CMK (cell line): ENCODE measurements at regions not wholly inside any gene's neighbourhood (a gene's known extent, or its start where the extent isn't known, plus 50 kb on each side); places are given as distances from the start of the nearest gene placed in this dataset.

Source experiments
- DNase-seq: peaks from one replicate; pipeline ENCODE4 v3.0.0-alpha.2; 2010; ENCODE audit warnings: low read depth

DNA sequence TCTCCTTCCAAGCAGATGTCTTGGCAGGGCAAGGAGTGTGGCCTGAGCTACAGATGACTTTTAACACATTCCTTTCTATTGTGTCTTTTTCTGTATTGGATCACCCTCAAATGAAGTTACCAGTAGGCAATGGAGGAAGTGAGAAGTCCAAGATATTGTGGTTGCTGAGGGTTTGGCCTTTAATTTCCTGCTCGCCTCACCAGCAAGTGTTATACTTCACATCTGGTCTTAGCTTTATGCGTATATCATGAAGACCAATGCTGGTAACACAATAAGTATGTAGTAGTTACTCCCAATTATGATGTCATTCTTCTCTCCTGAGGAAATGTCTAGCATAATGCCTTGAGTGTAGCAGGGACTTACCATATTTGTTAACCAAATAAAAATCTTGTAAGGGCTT lies 179.9 kb downstream of the ZIC1 start:
- DNase-seq, result no peak

DNA sequence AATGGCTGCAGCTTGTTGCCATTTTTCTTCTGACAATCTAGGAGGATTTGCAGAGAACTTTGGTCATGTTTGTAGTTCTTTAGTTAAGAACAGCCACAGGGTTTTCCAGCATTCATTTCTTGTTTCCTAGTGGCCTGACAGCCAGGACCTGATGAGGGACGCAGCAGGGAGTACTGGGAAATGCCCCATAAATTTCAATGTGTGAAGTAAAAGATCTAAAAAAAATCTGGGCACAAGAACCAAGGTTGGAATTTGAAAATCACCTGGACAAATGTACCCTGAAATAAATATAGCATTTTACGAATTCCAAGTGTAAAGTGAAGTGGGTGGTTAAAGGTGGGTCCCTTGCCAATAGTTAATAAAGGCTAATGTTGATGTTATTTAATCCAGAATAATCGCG lies 195.0 kb downstream of the ZIC1 start:
- DNase-seq, result no peak

DNA sequence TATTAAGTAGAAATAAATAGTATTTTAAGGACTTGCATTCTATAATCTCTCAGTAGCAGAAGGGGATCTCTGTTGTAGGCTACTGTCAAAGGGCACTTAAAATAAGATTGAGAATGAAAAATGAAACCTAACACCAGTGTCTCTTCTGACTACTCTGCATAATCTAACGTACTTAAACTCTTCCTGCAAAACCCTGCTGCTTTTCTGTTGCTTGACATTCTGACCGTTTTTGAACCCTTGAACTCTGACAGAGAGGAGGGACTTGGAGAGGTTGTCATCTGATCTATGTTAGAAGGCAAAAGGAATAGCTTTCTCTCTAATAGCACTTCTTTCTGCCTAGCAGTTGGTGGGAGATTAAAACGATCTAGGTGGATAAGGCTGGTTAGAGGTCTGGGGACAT lies 204.6 kb downstream of the ZIC1 start:
- DNase-seq, result no peak

DNA sequence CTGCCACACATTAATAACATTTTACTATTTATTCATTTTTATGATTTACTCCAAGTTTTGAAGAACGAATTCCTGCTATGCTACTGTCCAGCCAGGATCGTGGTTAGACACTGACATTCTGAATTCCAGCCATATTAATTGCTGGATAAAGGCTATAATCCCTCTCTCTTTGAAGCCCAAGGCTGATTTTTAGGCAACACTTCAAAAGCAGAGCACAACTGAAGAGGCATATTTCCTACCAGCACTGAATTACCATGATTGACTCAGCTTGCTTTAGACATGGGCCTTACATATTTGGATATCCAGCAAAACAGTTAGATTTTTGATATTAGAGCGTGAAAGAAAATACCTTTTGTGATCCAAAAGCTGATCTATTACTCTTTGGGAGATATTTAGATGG lies 205.0 kb downstream of the ZIC1 start:
- no peak for DNase-seq

DNA sequence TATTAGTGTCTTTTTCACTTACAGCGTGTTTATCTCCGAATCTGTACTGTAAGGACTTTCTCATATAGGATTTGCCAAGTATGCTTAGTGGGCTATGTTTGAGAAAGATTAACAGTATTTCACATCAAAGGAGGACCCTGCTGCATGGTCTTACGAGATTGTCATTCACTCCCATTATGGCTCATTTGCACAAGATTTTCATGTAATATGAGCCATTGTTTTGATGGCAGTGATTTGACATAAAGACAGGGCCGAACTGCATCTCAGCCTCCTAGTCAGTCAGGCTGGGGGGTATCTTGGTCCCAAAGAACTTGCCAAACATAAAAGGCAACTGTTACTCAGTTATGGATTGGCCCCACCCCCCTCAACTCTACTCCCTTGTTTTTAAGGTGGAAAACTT lies 205.9 kb downstream of the ZIC1 start:
- DNase-seq, result no peak

DNA sequence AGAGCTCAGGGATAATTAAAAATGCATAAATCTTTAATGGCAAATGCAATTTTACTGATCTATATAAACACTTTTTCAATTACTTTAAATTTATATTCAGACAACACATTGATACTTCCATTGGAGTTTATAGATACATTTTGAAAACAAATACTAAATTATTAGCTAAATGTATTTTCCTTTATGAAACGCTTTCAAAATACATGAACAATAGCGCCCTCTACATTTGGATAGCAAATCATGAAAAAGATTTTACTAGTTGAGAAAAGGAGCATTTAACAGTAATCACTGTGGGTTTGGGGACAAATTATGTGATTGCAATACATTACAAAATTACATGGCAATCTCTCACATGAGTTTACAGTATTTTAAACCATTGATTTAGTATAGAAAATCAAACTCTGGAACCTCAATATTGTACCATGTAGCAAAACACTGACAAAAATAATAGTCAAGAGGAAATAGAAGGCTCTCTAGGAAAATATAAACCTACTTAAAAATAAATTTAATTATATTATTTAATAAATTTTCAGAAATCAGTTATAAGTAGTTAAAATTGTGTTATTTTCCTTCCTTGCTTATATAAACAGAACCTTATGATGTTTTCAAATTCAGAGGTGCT lies 207.9 kb downstream of the ZIC1 start:
- DNase-seq, result no peak

DNA sequence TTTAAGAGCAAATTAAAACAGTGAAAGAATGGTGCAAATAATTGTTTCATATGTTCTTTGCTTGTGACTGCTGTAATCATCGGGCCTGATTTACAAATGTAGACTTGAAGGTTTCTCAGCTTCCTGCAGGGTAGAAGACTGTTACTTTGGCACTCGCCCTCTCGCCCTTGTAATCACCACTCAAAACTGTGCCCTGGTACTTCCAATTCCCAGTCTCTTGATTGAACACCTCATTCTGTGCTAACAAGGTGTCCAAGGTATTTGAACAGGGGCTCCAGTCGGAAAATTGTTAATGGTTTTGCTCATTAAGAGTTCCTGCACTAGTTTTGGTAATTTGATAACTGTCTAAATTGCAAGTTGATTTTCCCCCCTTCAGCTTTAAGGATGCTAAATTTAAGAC lies 209.5 kb downstream of the ZIC1 start:
- DNase-seq, result no peak

DNA sequence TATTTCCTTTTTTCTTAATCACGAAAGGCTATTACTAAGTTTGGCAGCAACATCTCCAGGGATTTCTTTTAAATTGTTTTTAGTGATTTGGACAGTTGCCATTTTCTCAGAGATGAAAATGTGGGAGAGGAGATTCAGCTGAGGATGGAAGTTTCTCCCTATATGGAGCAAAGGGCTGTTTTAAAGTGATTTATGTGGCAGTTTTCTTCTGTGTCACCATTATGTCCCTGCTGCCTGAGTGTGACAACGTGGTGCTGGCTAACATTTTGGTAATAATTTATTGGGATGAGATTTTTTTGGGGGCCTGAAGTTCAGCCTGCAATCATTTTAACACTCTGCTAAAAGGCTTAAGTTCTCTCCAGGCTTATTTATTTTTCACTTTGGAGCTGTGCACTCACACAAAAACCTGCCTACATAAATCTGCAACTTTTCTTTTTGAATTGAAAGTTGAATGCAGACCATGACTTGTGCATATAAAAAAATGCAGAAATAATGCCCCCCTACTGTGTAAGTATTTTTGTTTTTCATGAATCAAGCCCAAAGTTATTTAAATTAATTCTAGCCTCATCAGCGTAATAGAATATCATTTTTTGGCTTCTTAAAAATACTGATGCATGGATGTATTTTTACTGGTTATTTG lies 210.9 kb downstream of the ZIC1 start:
- DNase-seq, result no peak

DNA sequence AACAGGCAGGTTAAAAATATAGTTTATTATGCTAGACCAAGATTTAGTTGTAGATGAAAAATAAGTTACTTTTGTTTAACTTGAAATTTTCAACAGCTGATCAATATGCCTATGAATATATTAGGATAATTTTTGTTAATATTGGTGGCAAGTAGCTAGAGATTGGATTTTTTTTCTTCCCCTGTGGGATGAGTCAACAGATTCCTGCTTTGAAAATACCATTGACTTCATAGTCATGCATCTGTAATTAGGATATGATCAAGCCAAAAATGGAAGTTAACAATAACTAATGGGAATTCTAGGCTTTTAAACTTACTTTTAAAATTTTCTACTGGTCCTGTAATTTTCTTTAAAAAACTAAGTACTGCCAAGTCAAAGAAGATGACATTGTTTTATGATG lies 211.7 kb downstream of the ZIC1 start:
- no peak for DNase-seq

DNA sequence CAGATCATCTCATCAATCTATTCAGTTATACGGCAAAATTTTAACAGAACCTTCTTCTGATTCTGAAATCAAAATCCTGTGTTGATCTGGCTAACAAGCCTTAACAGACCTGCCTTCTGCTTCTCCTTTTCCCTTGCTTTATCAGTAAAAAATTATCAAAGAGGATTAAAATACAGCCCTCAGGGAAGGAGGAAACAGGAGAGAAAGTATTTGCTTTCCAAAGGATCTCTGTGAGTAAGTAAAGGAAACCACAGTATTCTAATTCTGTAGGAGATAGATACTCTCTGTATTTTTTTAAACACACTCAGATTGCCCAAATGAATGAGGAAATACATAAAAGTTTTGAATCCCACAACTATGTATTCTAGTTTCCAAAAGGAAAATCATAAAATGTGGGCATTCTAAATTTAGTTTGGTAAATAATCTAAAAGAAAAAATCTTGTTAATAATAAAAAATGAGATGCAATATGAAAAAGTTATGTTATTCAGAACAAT lies 221.8 kb downstream of the ZIC1 start:
- no peak for DNase-seq

DNA sequence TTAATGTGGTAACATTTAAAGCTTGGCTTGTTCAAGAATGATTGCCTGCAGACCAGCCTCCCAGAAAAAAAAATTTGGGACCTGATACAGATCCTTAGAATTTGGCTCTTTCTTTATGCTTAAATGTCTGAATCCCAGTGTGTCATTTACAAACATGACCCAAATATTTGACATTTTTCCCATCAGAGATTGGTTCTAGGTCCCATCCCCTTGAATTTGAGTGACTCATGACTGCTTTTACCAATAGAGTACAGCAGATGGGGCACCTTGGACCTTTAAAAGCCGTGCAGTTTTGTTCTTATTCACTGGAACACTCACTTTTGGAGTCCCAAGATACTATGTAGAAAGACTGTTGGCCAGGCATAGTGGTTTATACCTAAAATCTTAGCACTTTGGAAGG lies 231.6 kb downstream of the ZIC1 start:
- DNase-seq, result no peak

DNA sequence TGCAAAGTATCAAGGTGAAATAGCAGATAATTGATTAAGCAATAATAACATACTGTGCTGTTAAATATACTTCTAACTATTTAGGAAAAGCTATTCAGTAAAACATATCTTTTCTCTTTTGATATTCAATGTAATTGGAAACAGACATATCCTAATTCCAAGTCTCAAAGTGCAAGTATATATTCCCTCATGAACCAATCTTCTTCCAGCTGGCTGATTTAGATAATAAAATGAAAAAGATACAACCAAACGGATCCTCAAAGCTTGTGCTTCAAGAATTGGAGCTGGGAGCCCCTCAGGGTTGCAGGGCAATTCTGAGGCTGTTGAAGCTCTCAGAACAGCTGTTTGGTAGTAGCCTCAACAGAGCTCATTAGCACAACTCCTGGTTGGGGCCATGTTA lies 236.6 kb downstream of the ZIC1 start:
- no peak for DNase-seq

DNA sequence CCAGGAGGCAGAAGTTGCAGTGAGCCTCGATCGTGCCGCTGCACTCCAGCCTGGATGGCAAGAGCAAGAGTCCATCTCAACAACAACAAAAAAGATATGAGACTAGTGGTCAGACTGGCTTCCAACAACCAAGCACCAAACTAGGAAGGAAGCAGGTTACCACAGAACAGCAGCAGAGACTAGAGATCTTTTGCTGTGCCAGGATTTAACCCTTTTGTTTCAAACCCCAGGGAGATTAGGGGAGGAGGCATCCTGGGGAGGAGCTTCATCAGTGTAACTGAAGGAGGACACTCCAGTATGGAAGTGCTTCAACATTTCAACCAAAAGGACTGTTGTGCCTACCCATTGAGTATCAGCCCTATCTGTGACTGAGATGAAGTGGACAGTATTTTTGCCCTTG lies 240.3 kb downstream of the ZIC1 start:
- DNase-seq, result no peak

DNA sequence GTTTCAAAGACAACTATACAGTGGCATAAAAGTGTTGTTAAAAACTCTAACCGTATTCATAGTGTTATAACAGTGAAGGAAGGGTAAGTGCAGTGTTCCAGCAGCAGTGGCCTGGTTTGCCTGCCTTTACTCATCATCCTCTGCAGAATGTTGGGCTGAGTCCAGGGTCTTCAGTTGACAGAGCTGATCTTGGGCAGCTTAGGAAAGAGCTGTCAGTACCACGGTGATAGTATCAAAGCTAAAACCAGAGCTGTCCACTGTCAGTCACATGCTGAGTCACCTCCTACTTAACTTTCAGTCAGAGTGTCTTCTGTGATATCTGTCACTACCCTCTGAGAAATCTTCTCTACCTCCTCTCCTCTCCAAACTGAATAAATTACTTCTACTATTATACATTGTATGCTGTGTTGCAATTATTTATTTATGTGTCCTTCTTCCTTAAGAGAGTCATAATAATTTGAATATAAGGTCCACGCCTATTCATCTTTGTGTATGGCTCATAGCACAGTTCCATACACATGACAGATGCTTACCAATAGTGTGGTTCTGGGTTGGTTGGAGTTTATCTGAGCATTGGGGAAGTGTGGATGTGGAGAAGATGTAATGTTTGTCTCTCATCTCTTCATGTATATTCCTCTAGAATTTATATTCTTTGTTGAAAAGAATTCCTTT lies 242.1 kb downstream of the ZIC1 start:
- no peak for DNase-seq

DNA sequence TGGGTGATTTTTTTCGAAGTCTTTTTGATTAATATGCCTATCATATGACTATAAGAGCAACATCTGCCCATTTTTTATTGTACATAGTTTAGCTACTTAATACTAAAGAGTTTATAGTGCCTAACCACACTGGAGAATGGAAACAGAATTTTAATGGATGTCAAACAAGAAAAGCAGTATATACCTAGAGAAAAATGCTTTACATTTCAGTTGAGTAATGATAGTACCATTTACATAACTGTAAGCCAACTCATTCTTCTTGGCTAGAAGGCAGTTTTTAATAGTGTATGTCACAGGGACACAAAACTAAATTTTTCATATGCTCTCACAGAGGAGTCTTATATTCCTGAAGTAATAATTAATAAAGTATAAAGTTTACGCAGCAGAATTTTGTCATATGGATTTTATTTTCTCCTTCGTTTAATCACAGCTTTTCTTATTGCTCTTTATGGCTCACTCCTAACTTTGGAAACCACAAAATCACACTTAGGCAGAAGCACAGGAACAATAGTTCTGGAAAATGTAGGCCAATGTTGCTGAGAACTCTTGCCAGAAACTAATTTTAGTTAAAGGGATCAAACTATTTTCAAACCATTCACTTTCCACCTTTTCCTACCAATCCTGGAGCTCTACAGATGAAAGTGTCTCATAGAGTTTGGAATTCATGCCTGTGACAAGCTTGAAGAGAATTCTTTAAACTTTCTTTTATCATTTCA lies 243.6 kb downstream of the ZIC1 start:
- DNase-seq, result no peak

DNA sequence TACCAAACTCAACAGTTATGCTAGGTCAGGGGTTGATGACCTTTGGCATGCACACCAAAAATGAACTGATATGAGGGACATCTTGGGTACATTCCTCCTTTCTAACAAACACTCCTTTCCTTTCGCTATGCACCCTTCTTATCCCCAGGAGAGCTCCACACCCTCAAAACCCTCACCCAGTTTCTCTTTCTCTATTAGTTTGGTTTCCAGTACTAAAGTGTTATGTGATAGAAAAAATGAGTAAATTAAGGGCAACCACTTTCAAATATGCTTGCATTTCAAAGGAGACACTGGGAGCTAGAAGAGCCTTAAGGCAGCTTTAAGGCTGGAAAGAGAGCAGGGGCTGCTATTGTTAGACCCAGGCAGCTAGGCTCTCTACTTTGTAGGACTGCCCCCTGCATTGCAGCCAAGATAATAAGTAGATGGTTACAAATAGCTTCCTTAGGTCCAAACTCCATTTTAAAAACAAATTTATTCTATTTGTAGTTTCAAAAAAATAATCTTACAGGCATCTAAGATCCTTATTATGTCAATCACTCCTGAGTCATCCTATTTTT lies 244.3 kb downstream of the ZIC1 start:
- no peak for DNase-seq

DNA sequence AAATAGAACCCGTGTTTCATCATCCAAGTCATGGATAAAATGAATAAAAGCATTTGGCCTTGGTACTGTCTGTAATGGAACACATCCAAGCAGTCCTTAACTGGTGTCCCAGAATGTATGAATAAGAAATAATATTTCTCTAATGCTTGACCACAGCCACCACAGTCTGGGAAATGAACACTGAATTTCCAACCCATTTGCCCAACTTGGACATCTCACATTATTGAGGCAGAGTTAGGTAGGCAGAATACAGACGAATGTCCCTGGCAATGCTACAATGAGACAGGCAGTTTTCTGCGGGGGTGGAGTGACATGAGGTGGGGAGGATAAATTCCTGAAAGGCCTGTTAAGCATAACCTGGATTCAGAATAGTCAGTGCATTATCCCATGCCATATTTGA lies 245.7 kb downstream of the ZIC1 start:
- no peak for DNase-seq

DNA sequence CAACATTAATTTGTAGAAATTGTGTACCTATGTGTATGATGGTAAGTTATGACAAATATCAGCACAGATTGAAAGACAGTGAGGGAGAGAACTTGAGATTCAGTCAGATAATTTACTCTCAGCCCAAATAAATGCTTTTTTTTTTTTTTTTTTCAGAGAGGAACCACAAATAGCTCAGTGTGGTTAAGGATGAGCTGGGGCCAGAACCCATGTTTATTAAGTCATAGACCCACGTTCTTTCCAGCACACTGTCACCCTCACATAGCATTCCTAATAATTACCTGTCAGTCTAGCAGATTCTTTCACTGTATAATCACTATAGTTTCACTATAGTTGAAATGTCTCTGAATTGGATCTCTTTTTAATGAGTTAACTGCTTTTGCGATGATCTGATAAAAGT lies 246.1 kb downstream of the ZIC1 start:
- no peak for DNase-seq

DNA sequence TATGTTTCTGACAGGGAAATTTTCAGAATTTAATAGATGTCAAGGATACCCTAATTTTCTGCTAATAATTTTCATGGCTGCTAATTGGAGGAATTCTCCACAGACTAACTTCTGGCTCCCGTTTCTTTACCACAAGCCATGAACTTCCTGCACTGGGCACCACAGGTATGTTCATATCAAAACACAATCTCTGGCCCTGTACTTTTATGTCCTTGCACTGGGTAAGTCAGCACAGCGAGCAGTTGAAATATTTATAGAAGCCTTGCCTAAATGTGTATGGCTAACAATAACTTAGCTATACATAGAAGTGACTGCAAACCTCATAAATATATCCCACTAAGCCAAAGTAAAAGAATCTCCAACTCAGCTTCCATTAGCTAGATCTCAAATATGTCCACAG lies 246.9 kb downstream of the ZIC1 start:
- no peak for DNase-seq

DNA sequence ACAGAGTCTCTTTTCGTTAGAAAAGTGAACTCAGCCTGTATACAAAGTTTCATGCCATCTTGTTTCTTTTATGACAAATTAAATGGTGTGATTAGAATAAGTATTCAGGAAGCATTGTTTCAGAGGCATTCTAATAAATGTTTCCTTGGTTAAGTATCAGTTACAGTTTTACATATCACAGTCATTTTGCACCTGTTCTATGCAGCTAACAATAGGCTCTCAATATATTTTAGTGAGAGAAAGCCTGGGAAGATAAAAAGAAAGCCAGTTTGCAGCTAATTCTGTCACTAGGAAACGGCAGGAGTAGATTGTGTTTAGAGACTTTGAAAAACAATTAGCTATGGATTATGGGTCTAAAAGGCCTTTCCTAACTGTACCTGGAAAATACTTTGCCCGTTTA lies 252.8 kb downstream of the ZIC1 start:
- no peak for DNase-seq

DNA sequence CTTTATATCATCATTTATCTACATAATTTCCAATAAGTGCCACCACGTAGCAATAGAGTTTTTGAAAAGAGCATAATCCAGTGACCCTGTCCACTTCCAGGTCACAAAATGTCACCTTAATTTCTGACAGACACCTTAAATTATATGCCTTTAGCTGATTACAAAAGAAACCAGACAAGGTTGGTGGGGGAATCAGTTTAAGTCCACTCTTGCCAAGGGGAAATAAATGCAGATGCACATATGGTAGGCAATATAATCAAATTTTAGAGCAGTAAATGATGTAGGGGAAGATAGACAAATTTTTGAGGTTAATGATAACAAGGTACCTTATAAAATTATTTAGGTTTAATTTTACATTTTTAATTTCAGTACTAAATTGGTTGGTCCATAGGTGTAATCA lies 253.5 kb downstream of the ZIC1 start:
- DNase-seq, result no peak

DNA sequence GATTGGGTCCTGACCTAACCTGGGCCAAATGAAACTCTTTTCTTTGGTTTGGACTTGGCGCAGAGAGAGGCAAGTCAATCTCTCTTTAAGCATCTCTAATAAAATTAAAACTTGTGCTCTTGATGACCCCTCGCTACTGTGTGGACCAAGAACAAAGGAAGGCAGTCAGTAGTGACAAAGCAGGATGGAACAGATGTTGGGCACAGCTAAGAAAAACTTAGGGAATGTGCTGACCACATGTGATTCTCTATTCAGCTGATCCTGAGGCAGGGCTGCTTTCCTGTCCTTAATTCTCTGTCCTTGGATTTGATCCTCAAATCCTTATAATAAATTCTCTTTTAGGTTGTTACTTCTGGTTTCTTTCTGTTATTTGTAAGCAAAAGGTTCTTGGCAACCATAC lies 259.9 kb downstream of the ZIC1 start:
- DNase-seq, result no peak

DNA sequence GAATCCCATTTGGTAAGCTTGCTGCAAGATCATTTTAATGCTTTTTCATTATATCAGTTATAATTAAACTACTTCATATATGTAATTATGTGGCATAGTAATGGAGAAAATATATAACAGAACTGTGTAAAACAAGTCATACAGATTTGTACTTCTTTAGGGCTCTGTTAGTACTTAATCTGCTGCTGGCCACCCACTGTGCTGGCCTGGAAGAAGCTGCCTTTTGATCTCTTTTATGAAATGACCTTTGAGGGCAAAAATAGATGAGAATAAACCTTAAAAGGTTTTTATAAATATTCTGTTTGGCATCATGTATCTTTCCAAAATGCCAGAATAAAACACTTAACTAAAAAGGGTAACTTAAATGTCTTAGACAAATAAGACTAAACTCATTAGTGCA lies 262.9 kb downstream of the ZIC1 start:
- DNase-seq, result no peak
